Renal cortical epithelial cell (primary cell): ENCODE measurements at regions not wholly inside any gene's neighbourhood (a gene's known extent, or its start where the extent isn't known, plus 50 kb on each side); places are given as distances from the start of the nearest gene placed in this dataset.
"Not testable (repeated sequence)": the region's sequence is repeated elsewhere in the genome, so short reads cannot be mapped to it uniquely, and the experiment has no call there.

ENCODE experiments used
- DNase-seq: peaks from one replicate; pipeline ENCODE4 v3.0.0-alpha.2; 2011; ENCODE audit warnings: low read depth

DNA sequence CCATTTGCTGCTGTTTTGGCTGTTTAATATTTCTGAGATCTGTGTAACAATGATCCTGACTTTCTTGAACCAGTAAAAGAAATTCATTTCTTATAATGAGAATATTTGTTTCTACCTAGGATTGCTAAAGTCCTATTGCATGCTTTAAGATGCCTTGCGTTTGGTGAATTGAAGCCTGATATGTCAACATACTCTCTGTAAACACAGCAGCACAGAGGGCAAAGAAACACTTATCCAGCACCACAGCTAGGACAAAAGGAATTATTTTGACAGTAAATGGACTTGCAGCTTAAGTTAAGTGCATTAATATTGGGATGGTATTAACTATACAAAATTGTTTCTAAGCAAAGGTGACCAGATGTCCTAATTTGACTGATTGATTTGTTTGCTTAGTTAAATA lies 2031.2 kb upstream of the CDH6 start:
- no peak for DNase-seq

DNA sequence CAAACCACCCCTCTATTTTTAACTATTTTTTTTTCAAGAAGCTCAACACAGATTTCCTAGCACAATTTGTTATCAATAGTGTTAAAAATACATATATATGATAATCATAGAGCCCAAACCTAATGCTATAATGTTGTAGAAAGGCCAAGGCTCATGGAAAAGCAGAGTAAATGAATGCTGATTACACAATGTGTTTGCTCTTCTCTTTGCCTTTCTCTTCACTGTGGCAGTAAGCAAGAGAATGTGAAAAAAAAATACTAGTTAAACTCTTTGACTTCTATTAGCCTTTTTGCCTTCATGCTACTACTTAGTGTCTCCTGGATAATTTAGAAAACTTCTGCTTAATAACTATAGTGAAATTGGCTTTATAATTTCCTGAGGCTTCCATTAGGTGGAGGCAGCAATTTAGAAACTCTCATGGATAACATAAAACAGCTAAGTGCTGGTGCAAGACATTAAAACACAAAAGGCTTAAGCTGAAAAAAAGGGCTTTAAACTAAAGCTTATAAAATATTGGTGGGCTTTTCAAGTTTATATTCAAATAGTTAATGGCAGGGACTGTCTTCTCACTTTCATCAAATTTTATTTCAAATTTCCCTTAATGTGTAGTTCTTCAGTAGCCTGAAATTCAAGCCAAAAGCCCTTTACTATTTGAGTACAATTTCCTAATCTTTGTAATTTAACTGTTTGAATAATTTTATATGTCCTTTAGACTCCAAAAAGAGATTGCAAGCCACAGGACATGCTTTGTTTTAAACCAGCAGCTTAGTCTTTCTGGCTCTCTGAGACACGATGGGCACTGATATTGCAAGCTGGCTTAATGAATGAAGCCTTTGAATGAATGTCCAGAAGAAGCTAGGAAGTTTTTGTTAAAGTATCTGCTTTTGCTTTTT lies 2031.8 kb upstream of the CDH6 start:
- no peak for DNase-seq

DNA sequence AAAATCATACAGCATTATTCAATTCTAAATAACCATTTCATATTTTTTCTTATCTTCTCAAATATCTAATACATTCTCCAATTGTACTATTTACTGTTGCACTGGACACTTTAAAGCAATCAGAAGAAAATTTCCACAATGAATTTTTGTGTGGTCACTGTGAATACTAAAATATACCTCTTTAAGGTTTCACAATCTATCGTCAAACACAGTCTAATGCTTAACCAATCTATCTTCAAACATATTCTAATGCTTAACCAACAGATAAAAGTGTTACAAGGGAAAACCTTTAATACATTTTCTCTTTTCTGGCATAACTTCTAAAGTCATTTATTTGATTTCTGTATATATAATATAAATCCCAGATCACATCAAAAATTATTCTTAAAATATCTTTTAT lies 2035.5 kb upstream of the CDH6 start:
- DNase-seq: no peak

DNA sequence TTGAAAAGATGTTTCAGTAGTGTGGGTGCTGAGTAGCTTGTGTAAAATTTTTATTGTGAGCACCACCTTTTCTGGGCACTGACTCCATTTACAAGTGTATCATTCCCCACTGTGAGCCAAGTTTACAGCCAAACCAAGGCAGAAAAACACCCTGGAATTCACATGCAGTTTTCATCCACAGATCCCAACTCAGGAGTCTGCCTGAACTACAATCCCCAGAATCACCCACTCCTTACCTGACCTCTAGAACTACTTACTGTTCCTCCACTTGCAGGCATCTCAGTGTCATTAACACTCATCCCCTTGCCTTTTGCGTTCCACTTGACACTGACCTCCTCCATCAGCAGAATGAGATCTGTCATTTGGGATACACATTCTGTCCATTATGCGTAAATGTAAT lies 2042.6 kb upstream of the CDH6 start:
- DNase-seq: no peak

DNA sequence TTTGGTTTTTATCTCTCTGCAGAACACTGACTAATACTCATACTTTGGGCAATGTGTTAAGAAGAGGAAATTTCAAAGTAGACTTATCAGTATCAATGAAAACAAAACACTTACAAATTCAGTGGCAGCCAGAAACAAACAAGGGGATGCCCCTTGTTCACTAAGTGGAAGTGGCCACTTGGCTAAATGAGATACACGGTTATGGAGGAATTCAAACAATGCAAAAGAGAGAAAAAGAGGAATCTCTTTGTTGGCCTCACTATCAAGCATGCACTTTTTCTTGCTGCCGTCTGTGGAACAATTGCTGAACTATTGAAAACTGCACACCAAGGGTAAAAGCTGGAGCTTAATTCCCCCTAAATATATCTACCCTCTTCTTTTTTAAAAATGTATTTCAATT lies 2044.9 kb upstream of the CDH6 start:
- DNase-seq: no peak

DNA sequence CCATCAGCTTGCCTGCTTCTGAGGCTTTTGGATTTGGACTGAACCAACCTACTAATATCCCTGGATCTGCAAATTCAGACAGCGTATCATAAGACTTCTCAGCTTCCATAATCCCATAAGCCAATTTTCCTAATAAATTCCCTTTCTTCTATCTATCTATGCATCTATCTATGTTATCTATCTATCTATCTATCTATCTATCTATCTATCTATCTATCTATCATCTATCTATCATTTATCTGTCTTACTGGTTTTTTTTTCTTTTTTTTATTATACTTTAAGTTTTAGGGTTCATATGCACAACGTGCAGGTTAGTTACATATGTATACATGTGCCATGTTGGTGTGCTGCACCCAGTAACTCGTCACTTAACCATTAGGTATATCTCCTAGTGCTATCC lies 2045.4 kb upstream of the CDH6 start:
- no peak for DNase-seq

DNA sequence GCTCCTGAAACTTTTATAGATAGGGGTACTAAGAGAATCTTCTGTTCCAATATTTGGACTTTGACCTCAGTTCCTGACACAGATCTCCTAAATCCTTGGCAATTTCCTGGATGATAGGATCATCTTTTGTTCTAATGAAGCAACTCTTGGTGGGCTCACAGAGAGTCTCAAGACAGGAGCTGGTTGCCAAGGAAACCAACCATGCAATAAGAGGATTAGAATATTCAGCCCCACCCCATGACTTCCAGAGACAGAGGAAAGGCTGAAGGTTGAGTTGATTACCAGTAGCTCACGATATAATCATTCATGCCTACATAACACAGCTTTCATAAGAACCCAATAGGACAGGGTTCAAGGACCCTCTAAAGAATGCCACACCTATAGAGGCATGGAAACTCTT lies 2050.2 kb upstream of the CDH6 start:
- DNase-seq: no peak

DNA sequence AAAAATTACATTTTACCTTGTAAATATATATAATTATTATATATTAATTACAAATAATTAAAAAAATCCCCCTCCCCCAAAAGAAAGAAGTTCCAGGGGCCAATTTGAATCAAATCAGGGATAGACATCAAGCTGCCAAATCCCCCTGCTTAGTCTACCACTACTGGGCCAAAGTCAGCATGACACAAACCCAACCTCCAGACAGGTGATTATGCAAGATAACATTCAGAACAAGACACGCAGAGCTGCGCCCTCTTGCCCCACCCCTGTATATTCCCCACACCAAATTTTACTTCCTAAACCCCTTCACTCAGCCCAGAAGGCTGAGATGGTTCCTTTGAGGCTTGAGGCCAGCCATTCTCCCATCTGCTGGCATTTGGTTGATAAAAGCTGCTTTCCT lies 2059.1 kb upstream of the CDH6 start:
- no peak for DNase-seq

DNA sequence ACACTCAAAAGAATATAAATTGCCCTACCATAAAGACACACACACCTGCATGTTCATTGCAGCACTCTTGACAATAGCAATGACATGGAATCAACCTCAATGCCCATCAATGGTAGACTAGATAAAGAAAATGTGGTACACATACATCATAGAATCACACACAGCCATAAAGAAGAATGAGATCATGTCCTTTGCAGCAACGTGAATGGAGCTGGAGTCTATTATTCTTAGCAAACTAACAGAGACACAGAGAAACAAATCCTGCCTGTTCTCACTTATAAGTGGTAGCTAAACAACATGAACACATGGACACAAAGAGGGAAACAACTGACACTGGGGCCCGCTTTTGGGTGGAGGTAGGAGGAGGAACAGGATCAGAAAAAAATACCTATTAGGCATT lies 2062.2 kb upstream of the CDH6 start:
- DNase-seq: no peak

DNA sequence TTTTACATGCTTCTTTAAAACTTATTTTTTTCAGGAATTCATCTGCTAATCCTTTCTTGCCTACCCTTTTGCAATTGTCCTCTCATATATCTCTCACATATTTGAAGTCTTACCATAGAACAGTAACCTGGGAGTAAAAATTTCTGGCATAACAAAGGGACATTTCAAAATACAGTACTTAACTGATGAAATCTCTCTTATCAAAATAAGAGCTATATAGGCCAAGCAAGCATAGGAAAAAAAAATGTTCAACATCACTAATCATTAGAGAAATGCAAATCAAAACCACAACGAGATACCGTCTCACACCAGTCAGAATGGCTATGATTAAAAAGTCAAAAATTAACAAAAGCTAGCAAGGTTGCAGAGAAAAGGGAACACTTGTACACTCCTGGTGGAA lies 2062.7 kb upstream of the CDH6 start:
- DNase-seq: no peak

DNA sequence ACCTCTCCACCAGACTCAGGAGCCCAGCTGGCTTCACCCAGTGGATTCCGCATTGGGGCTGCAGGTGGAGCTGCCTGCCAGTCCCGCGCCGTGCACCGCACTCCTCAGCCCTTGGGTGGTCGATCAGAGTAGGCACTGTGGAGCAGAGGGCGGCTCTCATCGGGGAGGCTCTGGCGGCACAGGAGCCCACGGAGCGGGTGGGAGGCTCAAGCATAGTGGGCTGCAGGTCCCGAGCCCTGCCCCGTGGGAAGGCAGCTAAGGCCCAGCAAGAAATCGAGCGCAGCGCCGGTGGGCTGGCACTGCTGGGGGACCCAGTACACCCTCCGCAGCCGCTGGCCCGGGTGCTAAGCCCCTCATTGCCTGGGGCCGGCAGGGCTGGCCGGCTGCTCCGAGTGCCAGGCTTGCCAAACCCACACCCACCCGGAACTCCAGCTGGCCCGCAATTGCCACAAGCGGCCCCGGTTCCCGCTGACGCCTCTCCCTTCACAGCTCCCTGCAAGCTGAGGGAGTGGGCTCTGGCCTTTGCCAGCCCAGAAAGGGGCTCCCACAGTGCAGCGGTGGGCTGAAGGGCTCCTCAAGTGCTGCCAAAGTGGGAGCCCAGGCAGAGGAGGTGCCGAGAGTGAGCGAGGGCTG lies 2065.8 kb upstream of the CDH6 start:
- not testable (repeated sequence) for DNase-seq

DNA sequence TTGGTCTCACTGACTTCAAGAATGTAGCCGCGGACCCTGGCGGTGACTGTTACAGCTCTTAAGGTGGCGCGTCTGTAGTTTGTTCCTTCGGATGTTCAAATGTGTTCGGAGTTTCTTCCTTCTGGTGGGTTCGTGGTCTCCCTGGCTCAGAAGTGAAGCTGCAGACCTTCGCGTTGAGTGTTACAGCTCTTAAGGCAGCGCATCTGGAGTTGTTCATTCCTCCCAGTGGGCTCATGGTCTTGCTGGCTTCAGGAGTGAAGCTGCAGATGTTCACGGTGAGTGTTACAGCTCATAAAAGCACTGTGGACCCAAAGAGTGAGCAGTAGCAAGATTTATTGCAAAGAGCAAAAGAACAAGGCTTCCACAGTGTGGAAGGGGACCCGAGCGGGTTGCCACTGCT lies 2067.0 kb upstream of the CDH6 start:
- not testable (repeated sequence) for DNase-seq

DNA sequence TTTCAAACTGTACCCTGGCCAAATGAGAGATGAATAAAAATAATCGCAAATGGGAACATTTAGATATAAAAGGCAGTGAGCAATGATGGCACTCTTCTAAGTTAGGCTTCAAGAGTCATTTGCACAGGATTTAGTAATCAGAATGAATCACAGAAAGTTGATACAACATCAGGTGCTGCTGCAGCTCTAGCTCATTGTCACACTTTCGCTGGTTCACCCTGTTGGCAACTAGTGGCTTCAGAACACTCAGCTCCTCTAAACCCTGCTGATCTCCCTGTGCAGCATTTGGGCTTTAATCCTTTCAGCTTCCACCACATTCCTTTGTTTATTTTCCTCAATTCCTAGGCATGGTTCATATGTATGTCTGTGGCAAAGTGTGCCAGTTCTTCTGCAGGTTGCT lies 2071.2 kb upstream of the CDH6 start:
- DNase-seq: no peak

DNA sequence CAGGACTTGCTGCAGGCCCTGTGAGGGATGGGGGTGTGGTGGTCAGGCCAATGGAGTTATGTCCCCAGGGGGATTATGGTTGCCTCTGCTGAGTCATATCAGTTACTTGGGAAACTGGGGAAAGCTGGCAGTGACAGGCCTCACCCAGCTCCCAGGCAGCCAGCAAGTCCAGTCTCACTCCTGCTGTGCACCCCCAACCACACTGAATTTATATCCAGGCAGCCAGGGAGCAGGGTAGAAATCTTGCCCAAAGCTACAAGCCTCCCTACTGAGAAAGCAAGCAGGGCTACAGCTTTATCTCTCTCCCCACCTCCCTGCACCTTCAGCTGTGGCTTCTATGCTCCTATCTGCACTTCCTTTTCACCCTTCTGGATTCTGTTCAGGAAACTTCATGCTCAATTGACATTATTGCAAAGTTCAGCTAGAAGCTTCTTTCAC lies 2076.0 kb upstream of the CDH9 start:
- no peak for DNase-seq

DNA sequence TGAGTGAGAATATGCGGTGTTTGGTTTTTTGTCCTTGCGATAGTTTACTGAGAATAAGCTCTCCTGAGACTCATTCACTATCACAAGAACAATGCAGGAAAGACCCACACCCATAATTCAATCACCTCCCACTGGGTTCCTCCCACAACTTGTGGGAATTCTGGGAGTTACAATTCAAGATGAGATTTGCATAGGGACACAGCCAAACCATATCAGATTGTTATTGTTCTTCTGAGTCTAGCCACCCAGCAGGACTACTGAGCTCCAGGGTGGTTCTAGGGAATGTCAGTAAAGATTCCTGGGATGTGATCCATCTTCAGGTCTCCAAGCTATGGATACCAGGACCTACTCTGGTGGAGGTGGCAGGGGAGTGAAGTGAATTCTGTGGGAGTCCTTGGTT lies 2075.1 kb upstream of the CDH9 start:
- no peak for DNase-seq

DNA sequence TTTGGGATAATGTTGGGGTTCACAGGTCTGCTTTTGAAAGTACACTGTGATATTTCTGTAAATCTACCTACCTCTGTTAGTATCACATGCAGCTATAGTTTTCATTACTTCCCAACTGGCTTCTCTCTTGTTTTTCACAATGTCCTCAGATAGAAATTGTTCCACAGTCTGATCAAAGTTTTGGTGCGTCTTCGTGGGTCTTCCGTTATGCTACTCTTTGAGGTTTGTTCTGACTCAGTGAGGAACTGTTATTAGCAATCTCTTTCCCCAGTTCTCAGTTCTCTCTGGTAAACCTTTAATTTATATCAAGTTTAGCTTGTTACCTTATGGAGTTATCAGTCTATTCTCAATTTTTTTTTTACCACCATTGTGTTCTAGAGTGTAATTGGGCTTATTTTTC lies 2061.2 kb upstream of the CDH9 start:
- DNase-seq: no peak

DNA sequence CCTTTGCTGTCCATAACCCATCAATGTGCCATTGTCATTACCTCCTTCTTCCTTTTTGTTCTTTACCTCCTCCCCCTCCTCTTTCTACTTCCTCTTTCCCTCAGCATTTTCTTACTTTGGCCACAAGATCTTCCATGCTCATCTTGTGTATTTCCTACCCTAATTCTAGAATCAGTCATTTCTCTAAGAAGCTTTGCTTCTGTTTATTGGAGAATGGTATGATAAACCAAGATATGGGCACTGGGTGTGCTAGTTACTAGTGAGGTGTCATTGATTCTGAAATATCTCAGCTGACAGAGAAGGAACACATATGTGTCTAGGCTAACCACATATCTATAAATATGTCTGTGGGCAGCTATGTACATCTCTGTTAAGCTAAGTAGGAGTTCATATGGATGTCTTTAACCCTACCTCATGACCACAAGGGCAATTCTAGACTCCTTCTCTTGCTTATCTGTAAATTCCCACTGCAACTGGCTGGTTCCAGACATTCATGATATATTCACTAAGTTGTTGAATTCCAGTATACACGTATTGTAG lies 2051.3 kb upstream of the CDH9 start:
- DNase-seq: no peak

DNA sequence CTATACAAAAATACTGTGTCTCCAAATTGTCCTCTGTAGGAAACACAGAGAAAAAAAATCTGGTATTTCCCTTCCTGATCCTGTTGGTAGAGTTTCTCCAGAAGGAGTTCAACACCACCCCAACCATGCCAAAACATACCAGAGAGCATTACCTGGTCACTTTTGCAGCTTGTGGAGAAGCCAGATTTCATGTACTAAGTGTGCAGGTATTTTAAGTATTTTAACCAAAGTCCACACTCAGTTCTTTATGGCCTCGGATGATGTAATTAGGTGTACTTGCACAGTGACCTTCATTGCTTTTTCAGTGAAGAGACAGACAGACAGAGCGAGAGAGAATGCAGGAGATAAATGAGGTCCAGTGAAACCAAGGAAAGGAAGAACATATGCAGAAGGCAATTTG lies 2046.8 kb upstream of the CDH9 start:
- no peak for DNase-seq

DNA sequence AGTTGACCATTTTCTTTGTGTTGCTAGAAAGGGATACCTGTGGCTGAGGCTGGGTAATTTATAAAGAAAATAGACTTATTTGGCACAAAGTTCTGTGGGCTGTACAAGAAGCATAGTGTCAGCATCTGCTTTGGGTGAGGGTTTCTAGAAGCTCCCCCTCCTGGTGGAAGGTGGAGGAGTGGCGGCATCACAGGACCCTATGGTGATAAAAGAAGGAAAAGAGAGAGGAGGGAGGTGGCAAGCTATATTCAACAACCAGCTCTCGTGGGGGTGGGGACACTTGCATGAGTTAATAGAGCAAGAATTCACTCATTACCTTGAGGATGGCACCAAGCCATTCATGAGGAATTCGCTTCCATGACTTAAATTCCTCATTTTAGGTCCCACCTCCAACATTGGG lies 2041.4 kb upstream of the CDH9 start:
- DNase-seq: no peak

DNA sequence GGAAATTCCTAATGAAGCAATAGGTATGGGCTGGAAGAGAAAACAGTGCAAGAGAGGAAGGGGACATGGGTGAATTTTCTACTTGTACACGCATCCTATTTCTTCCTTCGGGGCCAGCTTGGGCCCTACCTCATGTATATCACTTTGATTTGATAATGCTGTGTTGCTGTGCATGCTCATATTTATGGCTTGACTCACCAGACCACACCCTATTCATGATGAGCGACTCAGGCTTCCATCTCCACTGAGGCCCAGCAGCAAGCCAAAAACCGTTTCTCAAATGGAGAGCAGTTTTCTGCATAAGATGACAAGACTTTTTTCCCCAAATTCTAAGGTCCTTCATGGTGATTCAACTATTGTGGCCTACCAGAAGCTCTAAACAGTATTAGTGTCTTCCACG lies 2039.1 kb upstream of the CDH9 start:
- DNase-seq: no peak

DNA sequence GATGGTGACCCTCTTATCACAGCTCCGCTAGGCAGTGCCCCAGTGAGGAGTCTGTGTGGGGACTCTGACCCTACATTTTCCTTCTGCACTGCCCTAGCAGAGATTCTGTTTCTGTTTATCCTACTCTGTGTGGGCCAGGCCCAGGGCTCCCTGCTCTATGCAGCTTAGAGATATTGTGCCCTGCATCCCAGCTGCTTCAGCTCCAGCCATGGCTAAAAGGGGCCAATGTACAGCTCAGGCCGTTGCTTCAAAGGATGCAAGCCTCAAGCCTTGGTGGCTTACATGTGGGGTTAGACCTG lies 2030.7 kb upstream of the CDH9 start:
- DNase-seq: no peak

DNA sequence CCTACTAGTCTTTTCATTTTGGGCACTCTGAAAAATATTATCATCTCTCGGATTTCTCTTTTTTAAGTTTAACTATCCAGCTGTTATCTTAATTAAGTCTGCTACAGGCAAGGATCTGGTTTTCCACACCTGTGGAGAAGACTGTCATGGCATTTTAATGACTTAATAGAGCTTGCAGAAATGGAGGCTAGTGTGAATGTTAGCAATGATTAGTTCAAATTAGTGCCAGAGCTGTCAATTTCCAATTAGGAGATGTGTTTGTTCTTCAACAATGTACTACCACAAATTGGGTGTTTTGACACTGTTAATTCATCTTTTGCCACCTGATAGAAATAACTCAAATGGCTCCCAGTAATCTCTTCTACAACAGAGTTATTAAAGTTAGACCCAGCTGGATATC lies 2023.0 kb upstream of the CDH9 start:
- DNase-seq: no peak

DNA sequence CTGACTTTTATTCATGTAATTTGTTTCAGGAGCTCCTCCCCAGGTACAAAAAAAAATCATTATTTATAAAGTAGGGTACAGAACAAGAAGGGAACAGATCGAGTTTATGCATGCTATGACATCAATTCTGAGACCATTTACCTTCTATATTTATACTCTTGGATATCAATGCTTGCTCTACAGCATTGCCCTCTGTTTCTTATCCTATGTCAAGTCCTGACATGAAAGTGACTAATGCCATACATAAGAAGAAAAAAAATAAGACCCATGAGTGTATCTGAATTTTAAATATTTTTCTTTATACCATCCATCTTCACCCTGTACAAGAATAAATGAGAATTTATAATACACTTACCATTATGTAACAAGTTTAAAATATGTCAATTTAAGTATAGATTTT lies 2016.3 kb upstream of the CDH9 start:
- no peak for DNase-seq

DNA sequence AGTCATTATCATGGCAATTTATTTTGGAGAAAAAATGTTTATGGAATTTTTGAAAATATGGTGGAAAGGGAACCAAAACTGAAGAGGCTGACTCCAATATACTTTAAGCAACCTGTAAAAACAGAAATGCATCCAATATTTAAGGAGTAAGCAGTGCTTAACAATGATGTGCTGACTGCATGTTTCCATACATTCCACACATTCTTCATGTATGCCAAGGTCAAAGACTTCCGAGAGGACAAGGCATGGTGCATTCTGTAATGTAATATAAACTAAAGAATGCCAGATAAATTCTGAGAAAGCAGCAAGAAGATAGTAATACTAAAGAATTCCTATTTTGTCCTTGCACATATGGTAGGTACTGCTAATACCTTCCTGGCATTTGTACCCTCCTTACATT lies 2015.9 kb upstream of the CDH9 start:
- DNase-seq: no peak
